ENCODE measurements at regions not wholly inside any gene's neighbourhood (a gene's known extent, or its start where the extent isn't known, plus 50 kb on each side); places are given as distances from the start of the nearest gene placed in this dataset.
A peak's percentile ranks its signal among the peaks of the same experiment; 100 is the strongest.

GRCh38 chr1:93013145-93014065 is 52.1 kb upstream of the DIPK1A start:
- no peak for DNase-seq (ENCODE audit: low read depth)

GRCh38 chr1:93014168-93014567 is 52.9 kb upstream of the DIPK1A start:
- DNase-seq (ENCODE audit: low read depth), result no peak

- peak; percentile 51 for DNase-seq (ENCODE audit: low read depth)
Observed at GRCh38 chr1:93015590-93015989, 54.3 kb upstream of the DIPK1A start.

- DNase-seq (ENCODE audit: low read depth), result no peak
Observed at GRCh38 chr1:93016171-93016570, 54.9 kb upstream of the DIPK1A start.

- no peak for DNase-seq (ENCODE audit: low read depth)
Observed at GRCh38 chr1:93021539-93022134, 57.4 kb upstream of the MTF2 start.

- DNase-seq (ENCODE audit: low read depth), result no peak
Observed at GRCh38 chr1:93022580-93022979, 56.5 kb upstream of the MTF2 start.

- no peak for DNase-seq (ENCODE audit: low read depth)
Observed at GRCh38 chr1:93023281-93023680, 55.8 kb upstream of the MTF2 start.

GRCh38 chr1:93025572-93025971 is 53.5 kb upstream of the MTF2 start:
- DNase-seq (ENCODE audit: low read depth), result no peak

- DNase-seq (ENCODE audit: low read depth), result no peak
Observed at GRCh38 chr1:93028542-93028941, 50.5 kb upstream of the MTF2 start.

All from HS-27A (cell line).